ENCODE measurements at regions not wholly inside any gene's neighbourhood (a gene's known extent, or its start where the extent isn't known, plus 50 kb on each side); places are given as distances from the start of the nearest gene placed in this dataset.

DNA sequence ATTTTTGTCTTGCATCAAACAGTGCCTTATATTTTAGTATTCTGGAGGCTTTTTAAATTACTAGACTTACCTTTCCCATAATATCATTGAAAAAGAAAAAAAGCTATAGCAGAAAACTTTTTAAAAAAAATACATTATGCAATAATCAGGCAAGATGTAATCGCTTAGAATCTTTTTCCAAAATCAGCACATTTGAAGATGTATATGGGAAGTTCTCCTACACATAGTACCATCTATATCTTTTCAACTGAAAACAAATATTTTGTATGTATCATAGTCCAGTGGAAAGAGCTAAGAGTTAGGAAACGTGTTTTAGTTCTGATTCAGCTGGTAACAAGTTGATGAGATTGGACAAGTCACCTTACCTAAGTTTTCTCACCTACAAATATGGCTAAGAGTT, 70.6 kb downstream of the SLC41A2 start:
- TF ChIP-seq EZH2phosphoT487 (IDR thresholded peaks at IDR 0.05; ENCODE audit: insufficient read depth, low read depth) (no peak), EZH2 (IDR thresholded peaks at IDR 0.05; ENCODE audit: insufficient read depth, poor library complexity, severe bottlenecking) (no peak)

All from GM23248 (cell line).